Stimulated activated effector memory CD8-positive, alpha-beta T cell treated with anti-CD3 and anti-CD28 coated beads, Interleukin-12 subunit alpha, Interleukin-12 subunit beta, amount 100 ng/mL, for 72 hours (primary cell): ENCODE measurements at regions not wholly inside any gene's neighbourhood (a gene's known extent, or its start where the extent isn't known, plus 50 kb on each side); places are given as distances from the start of the nearest gene placed in this dataset.

Experiments used
- ATAC-seq: fragments of 150-1000 bp; cut with Tn5 transposase; 2 replicates; pipeline ENCODE4 v1.10.0; 2021
- DNase-seq, 2 donors: peaks; one replicate each; pipeline ENCODE4 v3.0.0; 2021 to 2022; ENCODE audit warnings: low spot score in 2 of 2
- H3K27ac Mint-ChIP-seq: one replicate; pipeline ENCODE4 v1.8.0; 2022; ENCODE audit warnings: mild to moderate bottlenecking, mixed read lengths
- H3K36me3 Mint-ChIP-seq: one replicate; pipeline ENCODE4 v1.8.0; 2022; ENCODE audit warnings: mild to moderate bottlenecking, mixed read lengths
- H3K4me1 Mint-ChIP-seq: one replicate; pipeline ENCODE4 v1.8.0; 2022; ENCODE audit warnings: mixed read lengths
- H3K4me3 Mint-ChIP-seq: one replicate; pipeline ENCODE4 v1.8.0; 2022; ENCODE audit warnings: mild to moderate bottlenecking, mixed read lengths
- H3K9me3 Mint-ChIP-seq: one replicate; pipeline ENCODE4 v1.8.0; 2022; ENCODE audit warnings: mixed read lengths

DNA sequence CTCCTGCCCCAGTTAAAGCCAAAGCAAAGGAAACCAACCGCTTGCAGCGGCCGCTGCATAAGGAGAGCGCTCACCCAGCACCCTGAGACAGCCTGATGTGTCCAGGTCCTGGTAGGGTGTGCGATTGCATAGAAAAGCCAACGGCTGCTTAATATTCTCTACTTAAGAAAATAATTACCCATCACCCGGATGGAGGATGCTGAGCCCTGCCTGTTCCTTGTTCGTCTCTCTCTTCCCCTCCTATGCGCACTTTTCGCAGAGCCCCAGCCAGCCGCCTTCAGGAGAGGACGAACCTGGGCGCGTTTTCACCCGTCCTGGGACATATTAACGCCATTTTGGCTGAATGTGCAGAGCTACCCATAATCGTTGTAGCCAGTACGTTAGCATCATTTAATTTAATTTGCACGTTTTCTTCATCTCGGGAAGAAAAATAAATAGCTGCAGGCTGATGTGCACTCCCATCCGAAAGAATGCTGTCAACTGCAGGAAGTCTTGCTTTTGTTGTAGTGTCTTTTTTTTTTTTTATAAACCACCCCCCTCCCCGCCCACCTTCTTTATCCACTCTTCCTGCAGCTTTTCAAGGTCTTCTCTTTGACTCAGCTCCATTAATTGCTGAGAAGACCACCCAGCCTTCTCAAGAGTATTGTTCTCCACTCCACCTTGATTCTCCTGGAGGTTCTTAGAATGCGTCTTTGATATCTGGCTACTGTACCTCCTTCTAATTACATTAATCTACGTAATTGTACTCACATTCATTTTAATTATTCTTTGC, 214.5 kb downstream of the TEX29 start:
- no peak for ATAC-seq
- no peak overlapping the region for H3K4me3 Mint-ChIP-seq
- H3K9me3 Mint-ChIP-seq: no peaks in the 10 kb centered on the region
- no peaks in the 10 kb centered on the region for H3K36me3 Mint-ChIP-seq
- H3K4me1 Mint-ChIP-seq: no peaks in the 10 kb centered on the region
- no peak overlapping the region for H3K27ac Mint-ChIP-seq
- DNase-seq: no peak

DNA sequence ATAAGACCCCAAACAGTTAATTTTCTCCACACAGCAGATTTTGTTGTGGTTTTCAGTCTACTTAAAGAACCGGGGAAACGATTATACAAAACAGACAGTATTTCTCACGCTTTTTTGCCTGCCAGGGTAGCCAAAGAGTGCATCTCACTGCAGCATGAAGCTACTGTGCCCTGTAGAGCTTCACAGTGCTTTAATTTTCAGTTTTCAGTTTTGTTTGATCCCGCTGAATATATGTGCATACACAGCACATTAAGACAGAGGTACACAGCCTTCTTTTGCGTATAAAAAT, 215.0 kb downstream of the TEX29 start:
- H3K9me3 Mint-ChIP-seq: no peaks in the 10 kb centered on the region
- H3K27ac Mint-ChIP-seq: no peak overlapping the region
- DNase-seq: no peak
- no peaks in the 10 kb centered on the region for H3K4me1 Mint-ChIP-seq
- no peaks in the 10 kb centered on the region for H3K36me3 Mint-ChIP-seq
- no peak overlapping the region for H3K4me3 Mint-ChIP-seq
- no peak for ATAC-seq

DNA sequence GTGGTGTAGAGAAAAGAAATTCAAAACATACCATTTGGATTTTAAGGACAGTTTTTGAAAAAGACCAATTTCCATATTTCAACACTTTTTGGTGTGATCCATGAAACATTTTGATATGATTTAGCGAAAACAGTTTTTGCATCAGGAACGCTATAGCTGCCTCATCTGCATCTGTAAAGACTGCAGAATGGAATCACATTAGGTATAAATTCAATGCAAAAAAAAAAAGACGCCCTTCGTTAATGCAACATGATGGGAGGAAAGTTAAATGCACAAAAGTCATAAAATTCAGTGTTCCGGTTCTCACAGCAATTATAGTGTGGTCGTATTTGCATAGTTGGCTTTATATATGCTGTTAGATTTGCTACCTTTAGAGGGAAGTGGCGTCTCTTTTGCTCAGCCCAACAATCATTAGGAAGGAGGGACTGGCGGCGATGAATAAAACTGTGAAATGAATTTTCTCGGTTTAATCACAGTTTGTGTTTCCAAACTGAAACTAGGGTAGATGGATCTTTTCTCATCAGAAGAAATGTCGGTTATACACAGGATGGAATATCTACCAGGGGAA, 215.7 kb downstream of the TEX29 start:
- ATAC-seq (no peak), DNase-seq (no peak)
- no peaks in the 10 kb centered on the region for H3K9me3 Mint-ChIP-seq
- no peak overlapping the region for H3K4me3 Mint-ChIP-seq
- H3K27ac Mint-ChIP-seq: no peak overlapping the region
- no peaks in the 10 kb centered on the region for H3K36me3 Mint-ChIP-seq
- H3K4me1 Mint-ChIP-seq: no peaks in the 10 kb centered on the region

DNA sequence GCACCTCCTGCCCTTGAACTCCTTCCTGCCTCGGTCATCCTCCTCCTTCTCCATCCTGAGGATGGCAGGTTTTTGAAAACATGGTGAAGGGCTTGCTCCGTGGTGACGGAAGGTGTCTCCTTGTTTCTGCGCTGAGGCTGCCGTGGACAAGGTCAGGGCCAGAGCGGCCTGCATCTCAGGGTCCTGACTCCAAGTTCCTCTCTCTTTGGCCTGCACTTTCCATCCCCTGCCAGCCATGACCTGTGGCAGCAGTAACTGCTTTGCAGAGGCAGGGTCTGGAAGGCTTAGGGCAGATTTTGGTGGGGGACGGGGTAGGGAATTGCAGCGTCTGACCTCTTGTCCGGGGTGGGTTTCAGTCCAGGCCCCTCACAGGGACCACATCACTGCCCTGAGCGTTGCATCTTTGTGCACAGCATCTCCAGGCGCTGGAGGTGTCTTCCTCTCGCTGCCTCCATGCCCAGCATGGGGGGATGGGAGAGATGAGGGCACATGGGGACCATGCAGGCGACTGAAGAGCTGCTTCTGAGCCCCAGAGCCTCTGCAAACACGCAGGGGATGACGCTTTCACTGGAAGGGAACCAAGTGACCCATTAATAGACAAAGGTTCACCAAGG, 216.8 kb downstream of the TEX29 start:
- DNase-seq: no peak
- no peak overlapping the region for H3K27ac Mint-ChIP-seq
- H3K36me3 Mint-ChIP-seq: no peaks in the 10 kb centered on the region
- no peak overlapping the region for H3K4me3 Mint-ChIP-seq
- no peak for ATAC-seq
- H3K4me1 Mint-ChIP-seq: no peaks in the 10 kb centered on the region
- no peaks in the 10 kb centered on the region for H3K9me3 Mint-ChIP-seq

DNA sequence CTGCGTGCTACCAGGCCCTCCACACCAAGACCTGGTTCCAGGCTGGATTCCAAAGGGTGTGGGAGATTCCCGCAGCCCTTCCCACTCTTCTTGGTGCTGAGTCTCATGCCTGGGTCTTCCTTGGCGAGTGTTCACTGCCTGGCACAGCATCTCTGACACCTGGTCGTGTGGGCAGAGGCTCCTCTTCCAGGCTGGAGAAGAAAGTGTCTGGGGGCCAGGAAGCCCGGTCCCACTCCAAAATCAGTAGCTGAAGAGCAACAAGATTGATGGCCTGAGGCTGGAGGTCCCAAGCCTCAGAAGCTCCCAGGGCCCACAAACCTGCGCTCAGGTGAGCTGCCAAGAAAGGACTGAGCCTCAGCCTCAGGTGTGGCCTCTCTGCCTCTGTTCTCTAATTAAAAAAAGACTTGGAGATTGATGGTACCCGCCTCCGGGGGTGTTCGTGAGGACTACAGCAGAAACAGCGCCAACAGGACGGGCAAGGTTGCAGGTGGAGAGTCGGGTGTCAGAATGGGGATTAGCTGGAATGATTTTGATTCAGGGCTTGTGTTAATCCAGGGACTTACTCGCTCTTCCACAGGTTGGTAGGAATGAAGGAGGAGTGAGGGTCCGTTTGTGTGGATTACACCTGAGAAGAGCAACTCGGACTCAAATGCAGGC, 217.5 kb downstream of the TEX29 start:
- H3K27ac Mint-ChIP-seq: no peak overlapping the region
- H3K36me3 Mint-ChIP-seq: no peaks in the 10 kb centered on the region
- DNase-seq (no peak), ATAC-seq (no peak)
- no peaks in the 10 kb centered on the region for H3K4me1 Mint-ChIP-seq
- H3K9me3 Mint-ChIP-seq: no peaks in the 10 kb centered on the region
- no peak overlapping the region for H3K4me3 Mint-ChIP-seq

DNA sequence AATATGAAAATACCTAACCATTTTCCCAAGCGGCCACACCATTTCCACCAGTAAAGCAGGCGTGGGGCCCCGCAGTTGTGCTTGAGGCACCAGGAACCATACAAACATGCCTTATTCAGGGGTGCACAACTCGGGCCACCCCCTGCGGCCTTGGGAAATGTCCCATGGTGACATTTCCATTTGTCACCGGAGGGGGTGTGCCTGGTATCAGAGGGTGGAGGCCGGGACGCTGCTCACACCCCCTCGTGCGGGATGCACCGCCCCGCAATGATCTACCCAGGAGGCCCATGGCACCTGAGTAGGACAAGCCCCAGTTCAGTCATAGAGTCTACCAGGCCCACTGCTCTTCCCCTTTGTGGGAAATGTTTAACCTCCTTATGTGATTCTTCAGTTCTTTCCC, 218.8 kb downstream of the TEX29 start:
- ATAC-seq (no peak), DNase-seq (no peak)
- no peaks in the 10 kb centered on the region for H3K9me3 Mint-ChIP-seq
- no peaks in the 10 kb centered on the region for H3K4me1 Mint-ChIP-seq
- no peak overlapping the region for H3K27ac Mint-ChIP-seq
- H3K4me3 Mint-ChIP-seq: no peak overlapping the region
- H3K36me3 Mint-ChIP-seq: no peaks in the 10 kb centered on the region

DNA sequence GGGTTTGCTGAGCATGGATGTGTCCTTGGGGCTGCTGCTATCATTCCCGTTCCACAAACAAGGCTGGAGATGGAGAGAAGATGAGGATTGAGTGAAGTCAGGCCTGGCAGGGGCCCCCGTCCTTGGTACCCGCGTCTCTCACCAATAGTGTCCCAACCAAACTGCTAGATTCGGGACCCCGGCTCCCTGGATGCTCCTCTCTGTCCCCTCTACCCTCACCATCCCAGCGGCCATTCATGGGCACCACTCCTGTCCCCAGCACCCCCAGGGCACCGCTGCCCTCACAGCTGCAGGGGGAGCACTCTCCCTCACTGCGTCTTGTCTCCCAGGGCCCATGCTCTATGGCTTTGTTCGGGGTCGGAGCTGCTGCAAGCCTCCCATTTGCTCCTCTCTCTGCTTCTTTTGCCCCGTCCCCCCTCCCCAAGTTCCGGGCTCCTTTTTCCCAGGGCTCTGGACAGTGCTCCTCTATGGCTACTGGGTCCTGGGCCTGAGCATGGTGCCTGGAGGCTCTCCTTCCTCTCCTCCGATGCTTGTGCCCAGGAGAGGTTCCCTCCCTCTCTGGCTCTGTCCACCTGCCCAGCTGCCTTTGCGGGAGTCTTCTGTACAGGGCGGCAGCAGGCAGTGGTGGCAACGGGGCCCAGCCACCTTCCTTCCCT, 219.5 kb downstream of the TEX29 start:
- Mint-ChIP-seq H3K4me3 (no peak overlapping the region), H3K27ac (no peak overlapping the region), H3K4me1 (no peaks in the 10 kb centered on the region), H3K9me3 (no peaks in the 10 kb centered on the region), H3K36me3 (no peaks in the 10 kb centered on the region)
- no peak for DNase-seq
- ATAC-seq: no peak

DNA sequence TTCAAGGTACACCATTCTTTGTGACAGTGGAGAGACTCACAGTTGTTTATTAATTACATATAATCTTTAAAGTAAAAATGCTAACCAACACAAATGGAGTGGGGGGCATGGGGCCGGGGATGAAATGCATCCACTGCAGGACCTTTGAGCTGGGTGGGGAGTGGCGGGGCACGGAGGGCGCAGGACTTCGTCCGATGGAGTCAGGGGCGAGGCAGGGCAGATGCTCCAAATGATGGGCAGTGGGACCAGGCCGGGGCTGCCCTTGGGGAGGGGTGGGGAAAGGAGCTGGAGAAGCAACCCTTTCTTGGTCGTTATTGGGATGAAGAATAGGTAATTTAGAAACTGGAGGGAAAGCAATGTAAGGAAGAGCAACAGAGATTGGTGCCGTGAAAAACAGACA, 220.0 kb downstream of the TEX29 start:
- Mint-ChIP-seq H3K9me3 (no peaks in the 10 kb centered on the region), H3K4me1 (no peaks in the 10 kb centered on the region), H3K4me3 (no peak overlapping the region), H3K27ac (no peak overlapping the region), H3K36me3 (no peaks in the 10 kb centered on the region)
- DNase-seq (no peak), ATAC-seq (no peak)

DNA sequence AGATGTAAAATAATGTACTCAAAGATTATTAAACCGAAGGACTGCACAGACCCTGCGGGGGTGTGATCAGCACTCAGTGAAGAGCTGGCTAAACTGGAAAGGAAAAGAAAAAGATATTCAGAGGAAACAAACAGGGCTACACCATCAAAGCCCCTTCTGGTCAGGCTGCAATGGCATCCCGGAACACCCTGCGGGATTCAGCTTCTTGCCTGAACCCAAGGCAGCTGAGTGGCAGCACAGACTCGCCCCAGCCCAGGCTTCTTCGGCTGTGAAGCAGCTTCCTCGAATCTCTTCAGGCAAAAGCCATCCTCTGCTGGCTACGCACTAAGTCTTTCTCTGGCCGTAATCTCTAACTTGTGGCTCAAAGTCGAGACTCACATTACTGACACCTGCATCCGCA, 220.9 kb downstream of the TEX29 start:
- Mint-ChIP-seq H3K4me1 (no peaks in the 10 kb centered on the region), H3K27ac (no peak overlapping the region), H3K36me3 (no peaks in the 10 kb centered on the region), H3K9me3 (no peaks in the 10 kb centered on the region), H3K4me3 (no peak overlapping the region)
- DNase-seq (no peak), ATAC-seq (no peak)

DNA sequence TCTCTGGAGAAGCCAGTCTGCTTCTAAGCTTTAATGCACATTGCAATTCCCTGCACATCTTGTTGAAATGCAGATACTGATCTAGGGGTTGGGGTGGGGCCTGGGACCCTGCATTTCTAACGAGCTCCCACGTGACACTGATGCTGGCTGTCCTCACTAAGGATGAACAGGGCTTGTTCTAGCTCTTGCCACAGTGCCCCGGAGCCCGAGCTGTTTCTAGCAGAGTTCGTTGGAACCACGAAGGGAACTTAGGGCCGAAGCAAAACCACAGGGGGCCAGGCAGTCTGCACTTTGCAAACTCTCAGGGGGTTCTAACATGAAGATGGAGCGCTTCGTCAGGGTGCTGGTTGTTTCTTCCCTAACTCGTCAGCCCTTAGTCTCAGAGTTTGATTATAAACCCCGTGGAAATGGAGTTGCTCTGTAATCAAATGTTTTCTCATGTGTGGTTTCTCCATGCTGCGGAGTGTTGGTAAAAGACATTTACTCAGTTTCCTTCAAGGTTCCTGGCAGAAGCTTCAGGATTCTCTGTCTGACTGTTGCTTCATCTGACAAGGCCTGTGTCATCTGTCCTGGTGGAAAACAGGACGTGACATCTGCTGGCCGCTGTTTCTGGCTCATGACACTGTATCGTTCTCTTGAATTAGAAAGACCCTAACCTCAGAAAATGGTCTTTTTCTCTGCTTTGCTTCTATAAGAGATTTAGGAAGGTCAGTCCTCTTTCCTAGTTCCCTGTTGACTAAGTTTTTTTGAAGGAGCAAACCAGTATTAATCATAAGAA, 221.5 kb downstream of the TEX29 start:
- Mint-ChIP-seq H3K27ac (no peak overlapping the region), H3K36me3 (no peaks in the 10 kb centered on the region), H3K4me3 (no peak overlapping the region), H3K4me1 (no peaks in the 10 kb centered on the region), H3K9me3 (no peaks in the 10 kb centered on the region)
- ATAC-seq: no peak
- DNase-seq: no peak

DNA sequence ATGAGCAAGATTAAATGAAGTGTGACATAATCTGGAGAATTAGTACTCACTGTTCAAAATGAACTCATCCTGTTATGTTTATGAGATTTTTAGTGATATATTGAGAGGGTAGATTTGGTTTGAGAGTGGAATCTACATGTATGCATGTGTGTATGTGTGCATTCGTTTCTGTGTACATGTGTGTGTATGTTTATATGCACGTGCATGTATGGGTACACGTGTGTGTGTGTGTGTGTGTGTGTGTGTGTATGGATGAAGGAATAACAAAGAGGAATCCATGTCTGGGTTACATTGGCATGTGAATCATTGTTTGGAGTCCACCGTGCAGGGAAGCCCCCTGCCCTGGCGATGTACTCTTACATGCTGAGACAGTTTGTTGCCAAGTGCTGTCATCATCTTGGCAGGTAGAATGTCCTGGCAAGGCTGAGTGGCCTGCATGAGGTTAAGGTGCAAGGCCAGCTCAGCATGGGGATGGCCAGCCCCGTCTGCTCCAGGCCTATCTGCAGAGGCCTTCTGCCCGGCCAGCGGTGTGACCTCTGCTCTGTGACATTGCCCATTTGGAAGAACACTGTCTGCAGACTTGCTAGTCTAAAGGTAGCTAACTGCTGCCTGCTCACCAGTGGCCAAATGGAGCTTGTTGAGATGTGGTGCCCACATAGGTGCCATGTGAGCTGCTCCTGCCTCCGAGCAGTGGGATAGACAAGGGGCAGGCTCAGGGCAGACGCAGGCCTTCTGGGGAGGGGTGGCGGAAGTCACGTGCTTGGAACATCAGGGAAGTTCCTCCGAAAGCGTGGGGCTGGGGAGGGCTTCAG, 222.3 kb downstream of the TEX29 start:
- no peak for DNase-seq
- no peaks in the 10 kb centered on the region for H3K4me1 Mint-ChIP-seq
- no peaks in the 10 kb centered on the region for H3K36me3 Mint-ChIP-seq
- no peak overlapping the region for H3K4me3 Mint-ChIP-seq
- no peak for ATAC-seq
- H3K27ac Mint-ChIP-seq: no peak overlapping the region
- H3K9me3 Mint-ChIP-seq: no peaks in the 10 kb centered on the region

DNA sequence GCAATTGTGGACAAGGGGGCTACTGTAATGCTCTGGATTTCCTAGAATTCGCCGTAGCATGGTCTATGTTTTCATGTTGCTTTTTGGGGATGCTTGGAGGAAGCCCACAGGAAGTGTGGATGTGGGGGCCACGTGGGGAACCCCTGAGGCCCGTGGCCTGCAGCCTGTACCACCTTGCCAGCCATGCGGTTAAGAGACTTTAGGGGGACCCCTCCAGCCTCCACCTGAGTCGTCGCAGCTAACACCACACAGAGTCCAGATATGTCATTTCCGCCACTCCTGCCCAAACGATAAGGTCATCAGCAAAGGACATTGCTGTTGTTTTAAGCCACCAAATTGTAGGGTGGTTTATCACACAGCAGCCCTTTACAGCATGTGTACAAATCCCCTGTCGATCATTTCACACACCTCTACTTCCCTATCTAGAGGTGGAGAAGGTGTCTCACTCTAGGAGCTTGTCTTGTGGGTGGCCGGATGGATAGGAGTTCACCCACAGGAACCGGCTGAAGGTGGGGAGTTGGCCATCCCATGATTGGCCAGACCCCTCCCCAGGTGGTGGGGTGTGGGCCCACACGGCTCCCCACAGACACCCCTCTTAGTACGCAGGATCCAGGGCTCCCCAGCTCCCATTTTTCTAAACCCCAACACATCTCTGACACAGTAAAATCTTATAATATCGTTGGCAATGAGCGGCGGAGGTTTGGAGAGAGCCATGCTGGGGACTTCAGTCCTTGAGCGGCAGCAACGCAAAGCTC, 226.7 kb downstream of the TEX29 start:
- H3K4me3 Mint-ChIP-seq: no peak overlapping the region

DNA sequence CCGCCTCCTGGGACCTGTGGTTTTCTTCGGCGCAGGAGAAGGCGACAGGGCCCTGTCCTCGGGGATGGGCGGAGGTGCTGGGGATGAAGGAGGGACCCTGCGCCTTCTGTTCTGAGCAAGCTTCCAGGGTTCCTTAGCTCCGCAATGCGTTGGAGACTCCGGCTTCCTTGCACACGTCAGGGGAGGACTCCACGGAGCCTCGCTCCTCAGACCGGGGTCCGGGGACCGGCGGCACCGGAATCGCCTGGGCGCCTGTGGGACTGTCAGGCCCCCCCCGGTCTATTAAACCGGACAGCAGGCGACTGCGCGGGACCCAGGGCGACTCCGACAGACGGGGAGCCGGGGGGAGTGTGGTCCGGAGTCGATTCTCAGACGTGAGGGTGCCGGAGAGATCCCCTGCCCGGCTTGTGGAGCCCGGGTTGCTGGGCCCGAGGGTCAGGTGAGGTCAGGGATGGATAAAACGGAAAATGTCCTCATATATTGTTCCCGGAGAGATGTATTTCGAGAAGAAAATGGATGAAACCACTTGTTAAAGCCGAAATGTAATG, 227.4 kb downstream of the TEX29 start:
- ATAC-seq (no peak), DNase-seq (no peak)
- no peaks in the 10 kb centered on the region for H3K4me1 Mint-ChIP-seq
- no peaks in the 10 kb centered on the region for H3K9me3 Mint-ChIP-seq
- H3K27ac Mint-ChIP-seq: no peak overlapping the region
- no peak overlapping the region for H3K4me3 Mint-ChIP-seq
- H3K36me3 Mint-ChIP-seq: no peaks in the 10 kb centered on the region

More for the DNA sequence above, 226.7 kb downstream of the TEX29 start:
- no peaks in the 10 kb centered on the region for H3K9me3 Mint-ChIP-seq
- H3K36me3 Mint-ChIP-seq: no peaks in the 10 kb centered on the region
- H3K27ac Mint-ChIP-seq: no peak overlapping the region
- H3K4me1 Mint-ChIP-seq: no peaks in the 10 kb centered on the region
- DNase-seq (no peak), ATAC-seq (no peak)

DNA sequence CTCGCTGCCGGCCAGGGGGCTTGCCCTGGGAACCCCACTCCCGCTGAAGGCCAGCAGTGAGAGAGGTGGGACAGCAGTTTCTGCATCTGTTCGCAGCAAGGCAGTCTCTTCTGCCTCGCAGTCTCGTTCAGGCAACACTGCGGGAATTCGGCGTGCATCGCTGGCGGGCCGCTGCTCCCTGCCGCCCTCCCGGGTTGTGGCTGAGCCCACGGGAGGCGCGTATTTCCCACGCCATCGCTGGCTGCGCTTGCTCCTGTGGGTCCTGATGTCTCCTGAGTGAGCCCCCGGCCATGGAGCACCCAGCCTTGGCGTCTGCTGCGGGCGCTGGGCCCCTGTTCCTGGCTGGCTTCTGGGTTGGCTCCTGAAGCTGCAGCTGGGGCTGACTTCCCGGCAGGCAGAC, 227.9 kb downstream of the TEX29 start:
- no peaks in the 10 kb centered on the region for H3K9me3 Mint-ChIP-seq
- DNase-seq (no peak), ATAC-seq (no peak)
- no peak overlapping the region for H3K27ac Mint-ChIP-seq
- H3K36me3 Mint-ChIP-seq: no peaks in the 10 kb centered on the region
- no peak overlapping the region for H3K4me3 Mint-ChIP-seq
- no peaks in the 10 kb centered on the region for H3K4me1 Mint-ChIP-seq
